HepG2 (cell line): ENCODE measurements at regions not wholly inside any gene's neighbourhood (a gene's known extent, or its start where the extent isn't known, plus 50 kb on each side); places are given as distances from the start of the nearest gene placed in this dataset.

ENCODE experiments used
- ATAC-seq: fragments of 200-7000 bp; cut with Tn5 transposase; 3 replicates; pipeline ENCODE4 v1.9.1; 2020; ENCODE audit warnings: mild to moderate bottlenecking, moderate library complexity
- BruUV-seq: library from RNA; stranded (reverse); fragments of 400-500 nt; replicated peaks from 2 replicates; lab custom pipeline; 2021; lab: Mats Ljungman, UMichigan
- CTCF ChIA-PET: fragments of 300-600 bp; formaldehyde crosslinking; extraction: SDS; loops from one replicate; lab custom pipeline; 2021; ENCODE audit warnings: low total read pairs, inconsistent platforms, low intra/inter-chr PET ratio; lab: Yijun Ruan, JAX
- POLR2A ChIA-PET: fragments of 350-600 bp; sonication (Branson Sonifier 250); formaldehyde crosslinking; loops from one replicate; lab custom pipeline; 2020; ENCODE audit warnings: antibody characterized with exemption, inconsistent platforms; lab: Yijun Ruan, JAX
- DNase-seq: peaks from one replicate; pipeline ENCODE4 v3.0.0-alpha.2; 2015; ENCODE audit warnings: low spot score
- FAIRE-seq: peaks from 3 replicates; lab custom pipeline; 2011; peaks lifted over from hg19 to GRCh38; lab: Jason Lieb, UNC
- H2AFZ ChIP-seq: one replicate; pipeline ENCODE4 v1.6.1; 2011; ENCODE audit warnings: low read length, inconsistent platforms
- H3K27ac ChIP-seq: fragments of 300-600 bp; 3 replicates; pipeline ENCODE4 v1.8.0; 2011; ENCODE audit warnings: mixed run types, mild to moderate bottlenecking, mixed read lengths, low read length, inconsistent platforms; ENCODE audit not compliant: insufficient read depth; ENCODE audit errors: extremely low read length
- H3K27me3 ChIP-seq, 2 experiments: fragments of 200-600 bp in 1 of 2; 2 replicates in 1 of 2; 3 replicates in 1 of 2; pipeline versions ENCODE4 v1.6.0 to v1.8.0; 2011; ENCODE audit warnings: low read length in 2 of 2, mild to moderate bottlenecking in 2 of 2, moderate library complexity in 2 of 2, inconsistent platforms in 1 of 2; ENCODE audit not compliant: insufficient read depth in 2 of 2, control insufficient read depth in 1 of 2
- H3K36me3 ChIP-seq, 2 experiments: fragments of 200-600 bp in 1 of 2; replicated peaks in 1 of 2; 2 replicates in 1 of 2; 3 replicates in 1 of 2; pipeline versions ENCODE4 v1.5.1 to v1.8.0; 2011; ENCODE audit warnings: low read length in 2 of 2, inconsistent platforms in 1 of 2; ENCODE audit not compliant: insufficient read depth in 2 of 2, control insufficient read depth in 1 of 2
- H3K4me1 ChIP-seq: 2 replicates; pipeline ENCODE4 v1.5.1; 2012; ENCODE audit warnings: low read length, inconsistent platforms; ENCODE audit not compliant: insufficient read depth
- H3K4me2 ChIP-seq: 2 replicates; pipeline ENCODE4 v1.6.0; 2011; ENCODE audit warnings: low read depth, low read length, inconsistent platforms
- H3K4me3 ChIP-seq, 3 experiments: fragments of 200-600 bp in 1 of 3; sonication (generic), shearing (Covaris generic) in 1 of 3; replicated peaks in 1 of 3; 2 replicates each; pipeline ENCODE4 v1.5.1; 2011 to 2016; ENCODE audit warnings: low read length in 3 of 3, inconsistent platforms in 2 of 3, low read depth in 2 of 3, mild to moderate bottlenecking in 2 of 3, control low read depth in 1 of 3, mixed read lengths in 1 of 3; ENCODE audit not compliant: insufficient read depth in 1 of 3
- H3K79me2 ChIP-seq: one replicate; pipeline ENCODE4 v1.6.1; 2011; ENCODE audit warnings: low read length, inconsistent platforms; ENCODE audit not compliant: insufficient read depth
- H3K9ac ChIP-seq: 2 replicates; pipeline ENCODE4 v1.6.0; 2011; ENCODE audit warnings: mild to moderate bottlenecking, low read depth, low read length, inconsistent platforms; ENCODE audit not compliant: insufficient read depth
- H3K9me3 ChIP-seq: 2 replicates; pipeline ENCODE4 v1.5.1; 2012; ENCODE audit warnings: mild to moderate bottlenecking, low read length
- H4K20me1 ChIP-seq: 2 replicates; pipeline ENCODE4 v1.6.0; 2011; ENCODE audit warnings: inconsistent platforms, mild to moderate bottlenecking, low read length, moderate library complexity; ENCODE audit not compliant: insufficient read depth
- ATRX ChIP-seq: sonication (generic); formaldehyde crosslinking; IDR thresholded peaks from 2 replicates; pipeline ENCODE4 v1.4.0; 2020; ENCODE audit warnings: missing genetic modification reagents, borderline replicate concordance
- FOSL1 ChIP-seq: sonication (generic); formaldehyde crosslinking; IDR thresholded peaks from 2 replicates; pipeline ENCODE4 v1.9.0; 2021; ENCODE audit warnings: missing genetic modification reagents, borderline replicate concordance
- GFI1 ChIP-seq: sonication (generic); formaldehyde crosslinking; IDR thresholded peaks from 2 replicates; pipeline ENCODE4 v1.5.0; 2020; ENCODE audit warnings: missing genetic modification reagents, mild to moderate bottlenecking, borderline replicate concordance
- KDM5B ChIP-seq: sonication (generic); formaldehyde crosslinking; IDR thresholded peaks from 2 replicates; pipeline ENCODE4 v1.4.0; 2020; ENCODE audit warnings: missing genetic modification reagents, mild to moderate bottlenecking, borderline replicate concordance
- PAX8 ChIP-seq: sonication (generic); formaldehyde crosslinking; IDR thresholded peaks from 2 replicates; pipeline ENCODE4 v1.8.0; 2022; ENCODE audit warnings: mild to moderate bottlenecking, missing genetic modification reagents, borderline replicate concordance
- ZFYVE20 ChIP-seq: sonication (generic); formaldehyde crosslinking; IDR thresholded peaks from 2 replicates; pipeline ENCODE4 v1.8.0; 2023; ENCODE audit warnings: low read depth, mild to moderate bottlenecking, moderate library complexity, missing genetic modification reagents, borderline replicate concordance
- ZNF230 ChIP-seq: sonication (generic); formaldehyde crosslinking; IDR thresholded peaks from 2 replicates; pipeline ENCODE4 v1.4.0; 2020; ENCODE audit warnings: mild to moderate bottlenecking, missing genetic modification reagents
- ZNF652 ChIP-seq: IDR thresholded peaks from 2 replicates; pipeline ENCODE4 v1.6.1; 2016; ENCODE audit warnings: low read depth, borderline replicate concordance
- ZNF7 ChIP-seq: IDR thresholded peaks from 2 replicates; pipeline ENCODE4 v1.6.1; 2016; ENCODE audit warnings: missing biosample characterization, missing genetic modification reagents
- WGBS: methylation state at CpG from one replicate; pipeline ENCODE4 v1.1.6; 2017; ENCODE audit warnings: low lambda C conversion rate; 5-methylcytosine and 5-hydroxymethylcytosine counted together
- in situ Hi-C: cut with HindIII; loops from 2 replicates; pipeline ENCODE4 v1.10.0; 2017; ENCODE audit warnings: low pct_unique_long_range_greater_than_20kb; ENCODE audit not compliant: extremely low pct_ligation_motif_present
- intact Hi-C: fragments of 100-400 bp; cut with micrococcal nuclease; formaldehyde crosslinking; loops from one replicate; pipeline ENCODE4 v1.10.0; 2022; ENCODE audit not compliant: unreplicated experiment

DNA sequence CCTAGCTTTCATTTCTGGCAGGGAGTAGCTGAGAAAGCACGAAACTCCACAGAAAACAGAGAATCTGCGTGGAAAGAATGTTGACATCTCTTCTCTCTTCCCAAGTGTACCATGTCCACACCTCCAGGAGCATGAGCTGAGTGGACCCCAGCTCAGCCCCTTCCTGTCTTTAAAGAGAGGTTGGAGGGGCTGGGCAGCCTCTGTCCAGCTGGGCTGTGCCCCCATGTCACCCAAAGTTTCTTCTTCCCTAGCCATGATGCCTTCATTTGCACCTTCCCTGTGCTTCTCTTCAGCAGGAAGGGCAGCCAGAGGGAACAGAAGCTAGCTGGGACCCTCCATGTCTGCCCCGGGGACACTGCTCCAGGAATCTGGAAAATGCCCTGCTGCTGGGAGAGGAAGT, 655.0 kb upstream of the DEFB115 start:
- FAIRE-seq = no peak
- under 1% methylated on average over 3 of the region's 3 CpGs for WGBS

DNA sequence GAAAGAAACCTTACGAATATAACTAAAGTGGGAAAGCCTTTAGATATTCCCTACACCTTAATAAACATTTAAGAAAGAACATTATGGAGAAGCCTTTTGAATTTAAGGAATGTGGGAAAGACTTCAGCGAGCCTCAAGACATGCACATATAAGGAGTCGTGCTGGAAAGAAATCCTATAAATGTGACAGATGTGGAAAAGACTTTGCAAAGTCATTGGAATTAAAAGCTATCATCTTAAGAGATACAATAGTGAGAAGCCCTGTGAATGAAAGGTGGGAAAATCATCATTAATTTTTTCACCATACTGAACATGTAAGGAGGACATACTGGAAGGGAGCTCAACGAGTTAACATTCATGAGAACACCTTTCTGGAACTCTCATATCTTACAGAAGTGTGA, 650.5 kb upstream of the DEFB115 start:
- Histone ChIP-seq H3K4me1 (no peaks in the 10 kb centered on the region), H2AFZ (no peak overlapping the region), H3K4me3 (no peak overlapping the region), H4K20me1 (no peaks in the 10 kb centered on the region), H3K79me2 (no peaks in the 10 kb centered on the region), H3K27ac (no peak overlapping the region), H3K4me2 (no peak overlapping the region), H3K36me3 (no peaks in the 10 kb centered on the region), H3K27me3 (no peaks in the 10 kb centered on the region; a peak in 1 of 5 replicates), H3K9ac (no peak overlapping the region), H3K9me3 (no peaks in the 10 kb centered on the region)
- no TSS peak for BruUV-seq
- ATAC-seq (no peak), FAIRE-seq (no peak), DNase-seq (no peak)
- ChIA-PET CTCF (no interaction called here), POLR2A (no interaction called here)
- intact Hi-C loops (no loop called here), in situ Hi-C loops (no loop called here)
- 2% methylated on average over 4 of the region's 4 CpGs for WGBS
- TF ChIP-seq ATRX (CRISPR knock-in tag) (no peak), PAX8 (no peak), ZNF230 (CRISPR knock-in tag) (no peak), FOSL1 (no peak), GFI1 (no peak), ZFYVE20 (no peak), ZNF652 (no peak)

More for the DNA sequence above, 655.0 kb upstream of the DEFB115 start:
- Histone ChIP-seq H2AFZ (no peak overlapping the region), H3K9me3 (no peaks in the 10 kb centered on the region), H3K4me2 (no peak overlapping the region), H3K9ac (no peak overlapping the region), H3K4me1 (no peaks in the 10 kb centered on the region), H4K20me1 (no peaks in the 10 kb centered on the region), H3K27ac (no peak overlapping the region), H3K27me3 (peaks cover 0 to 1% of the 10 kb centered on the region in 2 experiments; a peak in 1 of 5 replicates), H3K36me3 (no peaks in the 10 kb centered on the region), H3K79me2 (no peaks in the 10 kb centered on the region), H3K4me3 (no peak overlapping the region)
- ChIA-PET POLR2A (no interaction called here), CTCF (no interaction called here)
- in situ Hi-C loops (no loop called here), intact Hi-C loops (no loop called here)
- DNase-seq = no peak
- no peak for TF ChIP-seq ZNF7
- TF ChIP-seq KDM5B = no peak
- BruUV-seq = no TSS peak
- ATAC-seq = no peak
